Glutamatergic neuron (in vitro differentiated cells): ENCODE measurements at regions not wholly inside any gene's neighbourhood (a gene's known extent, or its start where the extent isn't known, plus 50 kb on each side); places are given as distances from the start of the nearest gene placed in this dataset.

Source experiments
- DNase-seq: peaks from one replicate; pipeline ENCODE4 v3.0.0; 2022
- H3K27ac Mint-ChIP-seq: one replicate; pipeline ENCODE4 v1.8.0; 2020; ENCODE audit warnings: mild to moderate bottlenecking, mixed read lengths, inconsistent platforms; ENCODE audit not compliant: unreplicated experiment
- H3K27me3 Mint-ChIP-seq: one replicate; pipeline ENCODE4 v1.8.0; 2020; ENCODE audit warnings: mild to moderate bottlenecking, moderate library complexity, mixed read lengths, inconsistent platforms; ENCODE audit not compliant: unreplicated experiment
- H3K36me3 Mint-ChIP-seq: one replicate; pipeline ENCODE4 v1.8.0; 2020; ENCODE audit warnings: mild to moderate bottlenecking, mixed read lengths, inconsistent platforms; ENCODE audit not compliant: unreplicated experiment
- H3K4me1 Mint-ChIP-seq: one replicate; pipeline ENCODE4 v1.8.0; 2020; ENCODE audit warnings: mild to moderate bottlenecking, low read depth, mixed read lengths, inconsistent platforms; ENCODE audit not compliant: unreplicated experiment
- H3K4me3 Mint-ChIP-seq: one replicate; pipeline ENCODE4 v1.8.0; 2020; ENCODE audit warnings: mild to moderate bottlenecking, mixed read lengths, inconsistent platforms; ENCODE audit not compliant: unreplicated experiment
- H3K9me3 Mint-ChIP-seq: one replicate; pipeline ENCODE4 v1.8.0; 2020; ENCODE audit warnings: mild to moderate bottlenecking, moderate library complexity, mixed read lengths, inconsistent platforms; ENCODE audit not compliant: unreplicated experiment
- TF ChIP-seq, protein P1 (sequence below): fragments of 200-600 bp; sonication (generic); IDR thresholded peaks from one replicate; pipeline ENCODE4 v1.5.0; 2021; ENCODE audit not compliant: partially characterized antibody, unreplicated experiment

- Mint-ChIP-seq H3K9me3 (peaks cover 17% of the 10 kb centered on the region), H3K27me3 (peaks cover 5% of the 10 kb centered on the region), H3K27ac (no peak overlapping the region), H3K36me3 (peaks cover 20% of the 10 kb centered on the region), H3K4me3 (no peak overlapping the region), H3K4me1 (no peaks in the 10 kb centered on the region)
- DNase-seq, result no peak
- TF ChIP-seq, protein P1, sequence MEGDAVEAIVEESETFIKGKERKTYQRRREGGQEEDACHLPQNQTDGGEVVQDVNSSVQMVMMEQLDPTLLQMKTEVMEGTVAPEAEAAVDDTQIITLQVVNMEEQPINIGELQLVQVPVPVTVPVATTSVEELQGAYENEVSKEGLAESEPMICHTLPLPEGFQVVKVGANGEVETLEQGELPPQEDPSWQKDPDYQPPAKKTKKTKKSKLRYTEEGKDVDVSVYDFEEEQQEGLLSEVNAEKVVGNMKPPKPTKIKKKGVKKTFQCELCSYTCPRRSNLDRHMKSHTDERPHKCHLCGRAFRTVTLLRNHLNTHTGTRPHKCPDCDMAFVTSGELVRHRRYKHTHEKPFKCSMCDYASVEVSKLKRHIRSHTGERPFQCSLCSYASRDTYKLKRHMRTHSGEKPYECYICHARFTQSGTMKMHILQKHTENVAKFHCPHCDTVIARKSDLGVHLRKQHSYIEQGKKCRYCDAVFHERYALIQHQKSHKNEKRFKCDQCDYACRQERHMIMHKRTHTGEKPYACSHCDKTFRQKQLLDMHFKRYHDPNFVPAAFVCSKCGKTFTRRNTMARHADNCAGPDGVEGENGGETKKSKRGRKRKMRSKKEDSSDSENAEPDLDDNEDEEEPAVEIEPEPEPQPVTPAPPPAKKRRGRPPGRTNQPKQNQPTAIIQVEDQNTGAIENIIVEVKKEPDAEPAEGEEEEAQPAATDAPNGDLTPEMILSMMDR, result no peak
Measured at GRCh38 chr22:49133541-49133940, 694.1 kb downstream of the BRD1 start.

GRCh38 chr22:49132009-49132408, 695.7 kb downstream of the BRD1 start:
- H3K9me3 Mint-ChIP-seq, result peaks cover 12% of the 10 kb centered on the region
- no peaks in the 10 kb centered on the region for H3K4me1 Mint-ChIP-seq
- peaks cover 10% of the 10 kb centered on the region for H3K36me3 Mint-ChIP-seq
- peaks cover 2% of the 10 kb centered on the region for H3K27me3 Mint-ChIP-seq
- H3K4me3 Mint-ChIP-seq, result no peak overlapping the region
- no peak overlapping the region for H3K27ac Mint-ChIP-seq
- TF ChIP-seq, protein P1, result no peak
- DNase-seq, result no peak

- H3K9me3 Mint-ChIP-seq, result peaks cover 12% of the 10 kb centered on the region
- no peaks in the 10 kb centered on the region for H3K4me1 Mint-ChIP-seq
- peaks cover 4% of the 10 kb centered on the region for H3K36me3 Mint-ChIP-seq
- no peak overlapping the region for H3K4me3 Mint-ChIP-seq
- H3K27me3 Mint-ChIP-seq, result no peaks in the 10 kb centered on the region
- TF ChIP-seq, protein P1, result no peak
- H3K27ac Mint-ChIP-seq, result no peak overlapping the region
- DNase-seq, result no peak
Measured at GRCh38 chr22:49129736-49130135, 697.9 kb downstream of the BRD1 start.

- H3K4me3 Mint-ChIP-seq, result no peak overlapping the region
- no peak for DNase-seq
- peaks cover under 1% of the 10 kb centered on the region for H3K27me3 Mint-ChIP-seq
- no peak overlapping the region for H3K27ac Mint-ChIP-seq
- H3K9me3 Mint-ChIP-seq, result peaks cover 17% of the 10 kb centered on the region
- H3K4me1 Mint-ChIP-seq, result no peaks in the 10 kb centered on the region
- TF ChIP-seq, protein P1, result no peak
- peaks cover 4% of the 10 kb centered on the region for H3K36me3 Mint-ChIP-seq
Measured at GRCh38 chr22:49128874-49129273, 698.8 kb downstream of the BRD1 start.

GRCh38 chr22:49124608-49125007, 703.1 kb downstream of the BRD1 start:
- H3K27me3 Mint-ChIP-seq, result peaks cover 5% of the 10 kb centered on the region
- H3K9me3 Mint-ChIP-seq, result peaks cover 29% of the 10 kb centered on the region
- H3K27ac Mint-ChIP-seq, result no peak overlapping the region
- peaks cover 4% of the 10 kb centered on the region for H3K36me3 Mint-ChIP-seq
- DNase-seq, result no peak
- H3K4me3 Mint-ChIP-seq, result no peak overlapping the region
- H3K4me1 Mint-ChIP-seq, result no peaks in the 10 kb centered on the region
- TF ChIP-seq, protein P1, result no peak
